ENCODE measurements at regions not wholly inside any gene's neighbourhood (a gene's known extent, or its start where the extent isn't known, plus 50 kb on each side); places are given as distances from the start of the nearest gene placed in this dataset.

DNA sequence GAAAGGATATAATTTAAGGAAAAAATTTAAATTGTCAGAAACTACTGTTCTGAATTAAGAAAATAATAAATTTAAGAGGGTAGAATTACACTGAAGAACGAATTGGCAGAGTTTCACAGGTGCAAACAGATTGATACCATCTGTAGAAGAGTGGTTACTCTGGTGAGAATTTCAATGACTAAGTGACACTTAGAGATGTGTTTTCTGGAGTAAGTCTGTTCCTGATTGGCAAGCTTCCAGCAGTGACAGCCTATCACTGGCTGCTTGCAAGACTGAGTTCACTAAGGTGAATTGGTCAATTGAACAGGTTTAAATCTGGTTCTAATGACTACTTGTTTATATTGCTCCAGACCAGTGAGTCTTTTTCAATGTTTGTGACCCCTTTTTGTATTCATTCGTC, 838.2 kb upstream of the RGS18 start:
- no peak overlapping the region for H2AFZ ChIP-seq (ENCODE audit: control insufficient read depth, low read length)

DNA sequence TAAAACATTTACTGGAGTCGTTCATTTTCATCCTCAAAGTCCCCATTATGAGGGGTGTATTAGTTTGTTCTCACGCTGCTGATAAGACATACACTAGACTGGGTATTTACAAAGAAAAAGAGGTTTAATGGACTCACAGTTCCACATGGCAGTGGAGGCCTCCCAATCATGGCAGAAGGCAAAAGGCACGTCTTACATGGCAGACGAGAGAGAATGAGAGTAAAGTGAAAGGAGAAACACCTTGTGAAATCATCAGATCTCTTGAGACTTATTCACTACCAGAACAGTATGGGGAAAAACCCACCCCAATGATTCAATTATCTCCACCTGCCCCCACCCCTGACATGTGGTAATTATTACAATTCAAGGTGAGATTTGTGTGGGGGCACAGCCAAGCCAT, 830.4 kb upstream of the RGS18 start:
- Histone ChIP-seq H3K4me1 (ENCODE audit: control insufficient read depth, extremely low read depth, insufficient read depth, low read length) (no peaks in the 10 kb centered on the region), H3K27me3 (ENCODE audit: control insufficient read depth, extremely low read depth, insufficient read depth, low read length) (no peaks in the 10 kb centered on the region), H3K4me2 (ENCODE audit: control insufficient read depth, extremely low read depth, insufficient read depth, low read depth, low read length) (no peak overlapping the region), H3K27ac (ENCODE audit: control insufficient read depth, insufficient read depth, low read length) (no peak overlapping the region), H3K4me3 (ENCODE audit: control insufficient read depth in 2 of 3, extremely low read depth in 1 of 3, insufficient read depth in 2 of 3, low read depth in 1 of 3, low read length in 3 of 3) (no peak overlapping the region), H2AFZ (ENCODE audit: control insufficient read depth, low read length) (no peak overlapping the region), H3K9me3 (ENCODE audit: control insufficient read depth, low read depth, low read length) (no peaks in the 10 kb centered on the region), H3K36me3 (ENCODE audit: control insufficient read depth in 2 of 2, extremely low read depth in 1 of 2, insufficient read depth in 2 of 2, low read length in 2 of 2) (no peaks in the 10 kb centered on the region), H3K9ac (ENCODE audit: control insufficient read depth, extremely low read depth, insufficient read depth, low read length) (no peak overlapping the region), H3K79me2 (ENCODE audit: control insufficient read depth, insufficient read depth, low read length) (no peaks in the 10 kb centered on the region), H3K9me1 (ENCODE audit: control insufficient read depth, extremely low read depth, insufficient read depth, low read length) (no peaks in the 10 kb centered on the region), H4K20me1 (ENCODE audit: control insufficient read depth, extremely low read depth, insufficient read depth, low read length) (no peaks in the 10 kb centered on the region)
- DNase-seq (ENCODE audit: low read depth, low spot score) (no peak), FAIRE-seq (no peak)
- TF ChIP-seq EZH2 (IDR thresholded peaks at IDR 0.05; ENCODE audit: low read length): no peak
- TF ChIP-seq, protein P1, sequence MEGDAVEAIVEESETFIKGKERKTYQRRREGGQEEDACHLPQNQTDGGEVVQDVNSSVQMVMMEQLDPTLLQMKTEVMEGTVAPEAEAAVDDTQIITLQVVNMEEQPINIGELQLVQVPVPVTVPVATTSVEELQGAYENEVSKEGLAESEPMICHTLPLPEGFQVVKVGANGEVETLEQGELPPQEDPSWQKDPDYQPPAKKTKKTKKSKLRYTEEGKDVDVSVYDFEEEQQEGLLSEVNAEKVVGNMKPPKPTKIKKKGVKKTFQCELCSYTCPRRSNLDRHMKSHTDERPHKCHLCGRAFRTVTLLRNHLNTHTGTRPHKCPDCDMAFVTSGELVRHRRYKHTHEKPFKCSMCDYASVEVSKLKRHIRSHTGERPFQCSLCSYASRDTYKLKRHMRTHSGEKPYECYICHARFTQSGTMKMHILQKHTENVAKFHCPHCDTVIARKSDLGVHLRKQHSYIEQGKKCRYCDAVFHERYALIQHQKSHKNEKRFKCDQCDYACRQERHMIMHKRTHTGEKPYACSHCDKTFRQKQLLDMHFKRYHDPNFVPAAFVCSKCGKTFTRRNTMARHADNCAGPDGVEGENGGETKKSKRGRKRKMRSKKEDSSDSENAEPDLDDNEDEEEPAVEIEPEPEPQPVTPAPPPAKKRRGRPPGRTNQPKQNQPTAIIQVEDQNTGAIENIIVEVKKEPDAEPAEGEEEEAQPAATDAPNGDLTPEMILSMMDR (optimal IDR thresholded peaks at IDR 0.05 in 1 of 3, IDR thresholded peaks at IDR 0.05 in 1 of 3, conservative IDR thresholded peaks at IDR 0.05 in 1 of 3; ENCODE audit: extremely low read depth in 1 of 3, insufficient read depth in 2 of 3, low read length in 3 of 3): no peak
- dilution Hi-C loops (cut with MboI; ENCODE audit: extremely low pct_ligation_motif_present, low sequenced_read_pairs): no loop called here

More for the DNA sequence above, 838.2 kb upstream of the RGS18 start:
- H3K4me3 ChIP-seq (ENCODE audit: control insufficient read depth in 2 of 3, extremely low read depth in 1 of 3, insufficient read depth in 2 of 3, low read depth in 1 of 3, low read length in 3 of 3): no peak overlapping the region
- no peaks in the 10 kb centered on the region for H3K79me2 ChIP-seq (ENCODE audit: control insufficient read depth, insufficient read depth, low read length)
- no peaks in the 10 kb centered on the region for H3K9me1 ChIP-seq (ENCODE audit: control insufficient read depth, extremely low read depth, insufficient read depth, low read length)
- no peaks in the 10 kb centered on the region for H3K27me3 ChIP-seq (ENCODE audit: control insufficient read depth, extremely low read depth, insufficient read depth, low read length)
- no peaks in the 10 kb centered on the region for H4K20me1 ChIP-seq (ENCODE audit: control insufficient read depth, extremely low read depth, insufficient read depth, low read length)
- H3K4me1 ChIP-seq (ENCODE audit: control insufficient read depth, extremely low read depth, insufficient read depth, low read length): no peaks in the 10 kb centered on the region
- TF ChIP-seq EZH2 (IDR thresholded peaks at IDR 0.05; ENCODE audit: low read length): no peak
- TF ChIP-seq, protein P1 (optimal IDR thresholded peaks at IDR 0.05 in 1 of 3, IDR thresholded peaks at IDR 0.05 in 1 of 3, conservative IDR thresholded peaks at IDR 0.05 in 1 of 3; ENCODE audit: extremely low read depth in 1 of 3, insufficient read depth in 2 of 3, low read length in 3 of 3): no peak
- no peak overlapping the region for H3K4me2 ChIP-seq (ENCODE audit: control insufficient read depth, extremely low read depth, insufficient read depth, low read depth, low read length)
- dilution Hi-C loops (cut with MboI; ENCODE audit: extremely low pct_ligation_motif_present, low sequenced_read_pairs): no loop called here
- no peaks in the 10 kb centered on the region for H3K9me3 ChIP-seq (ENCODE audit: control insufficient read depth, low read depth, low read length)
- FAIRE-seq: no peak
- no peaks in the 10 kb centered on the region for H3K36me3 ChIP-seq (ENCODE audit: control insufficient read depth in 2 of 2, extremely low read depth in 1 of 2, insufficient read depth in 2 of 2, low read length in 2 of 2)
- H3K9ac ChIP-seq (ENCODE audit: control insufficient read depth, extremely low read depth, insufficient read depth, low read length): no peak overlapping the region
- no peak overlapping the region for H3K27ac ChIP-seq (ENCODE audit: control insufficient read depth, insufficient read depth, low read length)
- no peak for DNase-seq (ENCODE audit: low read depth, low spot score)

Data from keratinocyte (primary cell).